ENCODE measurements at regions not wholly inside any gene's neighbourhood (a gene's known extent, or its start where the extent isn't known, plus 50 kb on each side); places are given as distances from the start of the nearest gene placed in this dataset.
A peak's percentile ranks its signal among the peaks of the same experiment; 100 is the strongest.

DNA sequence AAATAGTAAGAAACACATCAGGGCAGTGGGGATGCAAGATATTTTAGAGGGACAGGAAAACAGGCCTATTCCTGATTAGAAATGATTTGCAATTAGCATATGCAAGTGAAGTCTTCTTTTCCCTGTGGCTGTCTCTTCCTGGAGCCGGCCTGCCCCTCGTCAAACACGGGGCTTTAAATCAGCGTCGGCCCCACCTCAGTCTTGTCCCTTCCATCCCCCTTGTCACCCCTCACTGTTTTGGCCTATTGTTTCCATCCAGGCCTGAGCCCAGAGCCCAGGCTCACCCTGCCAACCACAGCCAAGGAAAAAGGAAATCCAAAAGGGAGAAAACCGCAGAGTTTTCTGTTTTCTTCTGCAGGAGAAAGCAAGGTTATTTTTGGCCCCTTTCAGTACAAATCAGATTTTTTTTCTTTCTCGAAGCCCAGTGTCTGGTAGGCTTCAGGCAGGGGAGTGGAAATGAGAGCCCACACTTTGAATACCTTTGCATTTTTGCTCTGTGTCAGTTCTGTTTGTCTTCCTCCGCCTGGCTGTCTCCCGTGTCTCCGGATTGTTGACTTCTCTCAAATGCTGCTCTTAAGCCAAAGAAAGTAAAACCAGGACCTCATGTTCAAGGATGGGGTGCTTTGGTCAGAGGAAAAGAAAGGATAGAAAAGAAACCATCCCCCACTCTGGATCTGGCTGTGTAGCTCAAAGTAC is 399.9 kb upstream of the CDH11 start:
- Histone ChIP-seq H3K9me1 (ENCODE audit: insufficient read depth, low read length) (peaks cover 4% of the 10 kb centered on the region; the same call in 1 of the 2 replicates), H2AK5ac (ENCODE audit: low read depth, low read length) (no peak overlapping the region), H3K36me3 (ENCODE audit: control insufficient read depth, insufficient read depth, low read length) (no peaks in the 10 kb centered on the region), H3K14ac (replicated peaks; ENCODE audit: low read depth, low read length) (no peak overlapping the region), H3K4me1 (ENCODE audit: control insufficient read depth, insufficient read depth, low read length) (peaks cover 4% of the 10 kb centered on the region), H2BK15ac (ENCODE audit: low read depth, low read length) (no peak overlapping the region), H3K4me2 (ENCODE audit: low read depth, low read length) (no peak overlapping the region), H4K20me1 (ENCODE audit: insufficient read depth, low read length) (no peaks in the 10 kb centered on the region), H3K79me1 (ENCODE audit: low read depth in 1 of 2, low read length in 2 of 2) (no peaks in the 10 kb centered on the region), H3K18ac (ENCODE audit: low read depth, low read length) (no peak overlapping the region; the same call in 1 of the 2 replicates), H3K4ac (ENCODE audit: low read depth, low read length) (no peak overlapping the region), H2AK9ac (replicated peaks; ENCODE audit: low read depth, low read length, poor library complexity) (no peak overlapping the region), H2BK5ac (ENCODE audit: low read depth, low read length, poor library complexity, severe bottlenecking) (no peak overlapping the region), H2AFZ (replicated peaks; ENCODE audit: low read length, poor library complexity) (peak overlapping the region; percentile 45), H4K5ac (ENCODE audit: low read depth, low read length) (no peak overlapping the region), H3K9ac (ENCODE audit: low read depth, low read length) (no peak overlapping the region), H3K27ac (ENCODE audit: insufficient read depth, low read length) (no peak overlapping the region), H3K56ac (ENCODE audit: extremely low read depth, insufficient read depth, low read length) (no peak overlapping the region), H2BK120ac (ENCODE audit: low read depth, low read length) (no peak overlapping the region), H3K9me3 (ENCODE audit: control insufficient read depth, insufficient read depth, low read length) (no peaks in the 10 kb centered on the region; the same call in 1 of the 2 replicates), H4K91ac (ENCODE audit: insufficient read depth, low read depth, low read length) (no peak overlapping the region), H3K23ac (ENCODE audit: low read depth, low read length) (no peak overlapping the region), H3K4me3 (ENCODE audit: insufficient read depth, low read depth, low read length) (no peak overlapping the region), H2BK20ac (ENCODE audit: low read depth, low read length) (no peak overlapping the region), H4K8ac (ENCODE audit: low read depth in 2 of 2, low read length in 2 of 2) (no peak overlapping the region), H3K27me3 (ENCODE audit: control insufficient read depth, insufficient read depth, low read length) (peaks cover 42% of the 10 kb centered on the region)
- ChIA-PET POLR2A (ENCODE audit: unreplicated experiment) (no interaction called here), CTCF (no interaction called here)
- WGBS, 2 experiments (ENCODE audit: extremely low coverage in 2 of 2, insufficient read length in 1 of 2): 73% methylated on average over 3 of the region's 10 CpGs; no CpG with 5 or more reads in 1 of the 2 experiments
- ATAC-seq (ENCODE audit: low read depth) (no peak), DNase-seq (no peak)
- in situ Hi-C loops (cut with MboI; ENCODE audit: low sequenced_read_pairs): no loop called here
- dilution Hi-C loops (cut with HindIII; ENCODE audit: low sequenced_read_pairs, unreplicated experiment): no loop called here
- TF ChIP-seq BHLHE40 (IDR thresholded peaks at IDR 0.05; ENCODE audit: low read depth, low read length): no peak
- TF ChIP-seq, protein P1, sequence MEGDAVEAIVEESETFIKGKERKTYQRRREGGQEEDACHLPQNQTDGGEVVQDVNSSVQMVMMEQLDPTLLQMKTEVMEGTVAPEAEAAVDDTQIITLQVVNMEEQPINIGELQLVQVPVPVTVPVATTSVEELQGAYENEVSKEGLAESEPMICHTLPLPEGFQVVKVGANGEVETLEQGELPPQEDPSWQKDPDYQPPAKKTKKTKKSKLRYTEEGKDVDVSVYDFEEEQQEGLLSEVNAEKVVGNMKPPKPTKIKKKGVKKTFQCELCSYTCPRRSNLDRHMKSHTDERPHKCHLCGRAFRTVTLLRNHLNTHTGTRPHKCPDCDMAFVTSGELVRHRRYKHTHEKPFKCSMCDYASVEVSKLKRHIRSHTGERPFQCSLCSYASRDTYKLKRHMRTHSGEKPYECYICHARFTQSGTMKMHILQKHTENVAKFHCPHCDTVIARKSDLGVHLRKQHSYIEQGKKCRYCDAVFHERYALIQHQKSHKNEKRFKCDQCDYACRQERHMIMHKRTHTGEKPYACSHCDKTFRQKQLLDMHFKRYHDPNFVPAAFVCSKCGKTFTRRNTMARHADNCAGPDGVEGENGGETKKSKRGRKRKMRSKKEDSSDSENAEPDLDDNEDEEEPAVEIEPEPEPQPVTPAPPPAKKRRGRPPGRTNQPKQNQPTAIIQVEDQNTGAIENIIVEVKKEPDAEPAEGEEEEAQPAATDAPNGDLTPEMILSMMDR (conservative IDR thresholded peaks at IDR 0.05; ENCODE audit: low read depth, low read length): no peak
- TF ChIP-seq MAFK (IDR thresholded peaks at IDR 0.05; ENCODE audit: low read depth, low read length): no peak
- TF ChIP-seq, protein P2, sequence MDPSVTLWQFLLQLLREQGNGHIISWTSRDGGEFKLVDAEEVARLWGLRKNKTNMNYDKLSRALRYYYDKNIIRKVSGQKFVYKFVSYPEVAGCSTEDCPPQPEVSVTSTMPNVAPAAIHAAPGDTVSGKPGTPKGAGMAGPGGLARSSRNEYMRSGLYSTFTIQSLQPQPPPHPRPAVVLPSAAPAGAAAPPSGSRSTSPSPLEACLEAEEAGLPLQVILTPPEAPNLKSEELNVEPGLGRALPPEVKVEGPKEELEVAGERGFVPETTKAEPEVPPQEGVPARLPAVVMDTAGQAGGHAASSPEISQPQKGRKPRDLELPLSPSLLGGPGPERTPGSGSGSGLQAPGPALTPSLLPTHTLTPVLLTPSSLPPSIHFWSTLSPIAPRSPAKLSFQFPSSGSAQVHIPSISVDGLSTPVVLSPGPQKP (IDR thresholded peaks at IDR 0.05; ENCODE audit: borderline replicate concordance, low read depth, low read length): no peak
- no peak for TF ChIP-seq CHD1 (IDR thresholded peaks at IDR 0.05; ENCODE audit: low read depth, low read length)
- TF ChIP-seq RFX5 (IDR thresholded peaks at IDR 0.05; ENCODE audit: low read depth, low read length): no peak
- no peak for TF ChIP-seq RCOR1 (IDR thresholded peaks at IDR 0.05; ENCODE audit: insufficient replicate concordance, low read length)
- no peak for TF ChIP-seq MXI1 (IDR thresholded peaks at IDR 0.05; ENCODE audit: borderline replicate concordance, low read depth, low read length)
- TF ChIP-seq FOS (IDR thresholded peaks at IDR 0.05; ENCODE audit: low read depth, low read length): no peak
- TF ChIP-seq NFE2L2 (IDR thresholded peaks at IDR 0.05; ENCODE audit: low read depth, low read length): no peak
- TF ChIP-seq MAZ (IDR thresholded peaks at IDR 0.05; ENCODE audit: borderline replicate concordance, low read depth, low read length): no peak
- intact Hi-C loops (cut with micrococcal nuclease): loop anchor here (10.0 kb wide), 1 partner anchor 753 kb away; no protein-coding TSS in a partner anchor
- no TSS peak for BruUV-seq (replicated peaks)
